HL-60 (cell line): ENCODE measurements at regions not wholly inside any gene's neighbourhood (a gene's known extent, or its start where the extent isn't known, plus 50 kb on each side); places are given as distances from the start of the nearest gene placed in this dataset.

Experiments
- DNase-seq, 2 experiments: peaks; one replicate each; pipeline ENCODE4 v3.0.0-alpha.2; 2010 to 2020; ENCODE audit warnings: low read depth in 1 of 2, low spot score in 1 of 2
- H3K27ac ChIP-seq: fragments of 250-450 bp; sonication (Bioruptor Pico); replicated peaks from 2 replicates; pipeline ENCODE4 v1.5.1; 2020; ENCODE audit warnings: mild to moderate bottlenecking, moderate library complexity
- H3K27me3 ChIP-seq: fragments of 250-450 bp; sonication (Bioruptor Pico); 2 replicates; pipeline ENCODE4 v1.5.1; 2021; ENCODE audit warnings: mild to moderate bottlenecking, moderate library complexity; ENCODE audit not compliant: insufficient read depth, poor library complexity, severe bottlenecking
- H3K4me3 ChIP-seq: replicated peaks from 2 replicates; pipeline ENCODE4 v1.5.1; 2011; ENCODE audit warnings: mild to moderate bottlenecking, control low read depth, low read length; ENCODE audit not compliant: insufficient read depth
- CTCF ChIP-seq: IDR thresholded peaks from one replicate; pipeline ENCODE4 v1.5.1; 2011; ENCODE audit warnings: low read length, control low read depth, inconsistent platforms; ENCODE audit not compliant: insufficient read depth
- GABPA ChIP-seq: IDR thresholded peaks from 2 replicates; pipeline ENCODE4 v1.6.1; 2012; ENCODE audit warnings: low read depth
- POLR2AphosphoS5 ChIP-seq: IDR thresholded peaks from 2 replicates; pipeline ENCODE4 v1.6.1; 2012; ENCODE audit warnings: low read depth
- REST ChIP-seq: IDR thresholded peaks from 2 replicates; pipeline ENCODE4 v1.6.1; 2012; ENCODE audit warnings: low read depth; ENCODE audit not compliant: insufficient replicate concordance
- SPI1 ChIP-seq: IDR thresholded peaks from 2 replicates; pipeline ENCODE4 v1.6.1; 2012; ENCODE audit warnings: low read depth, mild to moderate bottlenecking, borderline replicate concordance

- Histone ChIP-seq H3K4me3 (no peak overlapping the region), H3K27ac (no peak overlapping the region), H3K27me3 (no peaks in the 10 kb centered on the region)
- no peak for DNase-seq
- no peak for TF ChIP-seq SPI1
- TF ChIP-seq GABPA = no peak
- no peak for TF ChIP-seq POLR2AphosphoS5
- TF ChIP-seq CTCF = no peak
- no peak for TF ChIP-seq REST
Observed at GRCh38 chr11:104390651-104391050, 226.7 kb upstream of the PDGFD start.

GRCh38 chr11:104385884-104386283, 221.9 kb upstream of the PDGFD start:
- no peak for DNase-seq
- Histone ChIP-seq H3K27me3 (no peaks in the 10 kb centered on the region), H3K4me3 (no peak overlapping the region), H3K27ac (no peak overlapping the region)
- no peak for TF ChIP-seq CTCF
- TF ChIP-seq SPI1 = no peak
- TF ChIP-seq GABPA = no peak
- no peak for TF ChIP-seq REST
- no peak for TF ChIP-seq POLR2AphosphoS5

- H3K4me3 ChIP-seq = no peak overlapping the region
- H3K27me3 ChIP-seq = no peaks in the 10 kb centered on the region
- H3K27ac ChIP-seq = no peak overlapping the region
- no peak for DNase-seq
- TF ChIP-seq POLR2AphosphoS5 = no peak
- TF ChIP-seq GABPA = no peak
- no peak for TF ChIP-seq REST
- TF ChIP-seq CTCF = no peak
- no peak for TF ChIP-seq SPI1
Observed at GRCh38 chr11:104380358-104380757, 216.4 kb upstream of the PDGFD start.
